C4-2B (cell line): ENCODE measurements at regions not wholly inside any gene's neighbourhood (a gene's known extent, or its start where the extent isn't known, plus 50 kb on each side); places are given as distances from the start of the nearest gene placed in this dataset.

Experiments used
- ZFX ChIP-seq: fragments of 450-650 bp; IDR thresholded peaks from 2 replicates; pipeline ENCODE4 v1.6.1; 2017
- TF ChIP-seq, protein P1 (sequence below): fragments of 450-650 bp; conservative IDR thresholded peaks from 2 replicates; pipeline ENCODE4 v1.5.1; 2017; ENCODE audit warnings: mild to moderate bottlenecking

DNA sequence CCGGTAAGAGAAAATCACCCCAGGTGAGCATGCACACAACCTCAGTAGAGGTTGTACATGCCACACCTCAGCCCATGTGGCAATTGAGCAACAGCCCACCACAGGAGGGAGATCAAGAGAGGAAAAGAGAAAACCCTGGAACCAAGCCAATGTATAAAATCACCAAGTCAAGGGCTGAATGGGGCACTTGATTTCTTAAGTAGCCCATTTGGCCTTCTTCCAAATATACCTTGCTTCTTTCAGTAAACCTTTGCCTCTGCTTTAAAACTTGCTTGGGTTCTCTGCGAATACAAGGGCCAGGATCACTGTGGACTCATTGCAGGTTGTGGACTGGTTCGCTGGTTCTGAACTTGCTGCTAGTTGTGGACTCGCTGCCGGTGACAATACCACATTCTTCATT, 1814.0 kb downstream of the PLA2G4A start:
- TF ChIP-seq, protein P1, sequence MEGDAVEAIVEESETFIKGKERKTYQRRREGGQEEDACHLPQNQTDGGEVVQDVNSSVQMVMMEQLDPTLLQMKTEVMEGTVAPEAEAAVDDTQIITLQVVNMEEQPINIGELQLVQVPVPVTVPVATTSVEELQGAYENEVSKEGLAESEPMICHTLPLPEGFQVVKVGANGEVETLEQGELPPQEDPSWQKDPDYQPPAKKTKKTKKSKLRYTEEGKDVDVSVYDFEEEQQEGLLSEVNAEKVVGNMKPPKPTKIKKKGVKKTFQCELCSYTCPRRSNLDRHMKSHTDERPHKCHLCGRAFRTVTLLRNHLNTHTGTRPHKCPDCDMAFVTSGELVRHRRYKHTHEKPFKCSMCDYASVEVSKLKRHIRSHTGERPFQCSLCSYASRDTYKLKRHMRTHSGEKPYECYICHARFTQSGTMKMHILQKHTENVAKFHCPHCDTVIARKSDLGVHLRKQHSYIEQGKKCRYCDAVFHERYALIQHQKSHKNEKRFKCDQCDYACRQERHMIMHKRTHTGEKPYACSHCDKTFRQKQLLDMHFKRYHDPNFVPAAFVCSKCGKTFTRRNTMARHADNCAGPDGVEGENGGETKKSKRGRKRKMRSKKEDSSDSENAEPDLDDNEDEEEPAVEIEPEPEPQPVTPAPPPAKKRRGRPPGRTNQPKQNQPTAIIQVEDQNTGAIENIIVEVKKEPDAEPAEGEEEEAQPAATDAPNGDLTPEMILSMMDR, result no peak
- no peak for TF ChIP-seq ZFX
